GM12865 (cell line): ENCODE measurements at regions not wholly inside any gene's neighbourhood (a gene's known extent, or its start where the extent isn't known, plus 50 kb on each side); places are given as distances from the start of the nearest gene placed in this dataset.

Experiments used
- DNase-seq: peaks from one replicate; pipeline ENCODE4 v3.0.0; 2010; ENCODE audit warnings: low read depth
- H3K4me3 ChIP-seq: 2 replicates; pipeline ENCODE4 v1.5.1; 2011; ENCODE audit warnings: mild to moderate bottlenecking, low read depth, low read length, control low read depth
- TF ChIP-seq, protein P1 (sequence below): IDR thresholded peaks from 2 replicates; pipeline ENCODE4 v1.5.1; 2011; ENCODE audit warnings: low read length, control low read depth, low read depth, inconsistent platforms; ENCODE audit not compliant: insufficient read depth; ENCODE audit errors: missing control alignments

DNA sequence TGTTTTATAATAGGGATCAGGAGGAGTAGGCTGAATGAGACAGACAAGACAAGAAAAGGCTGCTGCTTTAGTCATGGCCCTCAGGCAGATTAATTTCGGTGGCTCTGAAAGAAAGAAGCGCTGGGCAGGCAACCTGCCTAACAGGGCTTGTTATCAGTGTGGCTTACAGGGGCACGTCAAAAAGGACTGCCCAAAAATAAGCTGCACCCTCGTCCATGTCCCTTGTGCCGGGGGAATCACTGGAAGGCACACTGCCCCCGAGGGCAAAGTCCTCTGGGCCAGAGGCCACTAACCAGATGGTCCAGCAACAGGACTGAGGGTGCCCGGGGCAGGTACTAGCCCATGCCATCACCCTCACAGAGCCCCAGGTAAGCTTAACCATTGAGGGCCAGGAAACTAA is 188.5 kb downstream of the IGSF11 start:
- H3K4me3 ChIP-seq, result no peak overlapping the region
- TF ChIP-seq, protein P1, sequence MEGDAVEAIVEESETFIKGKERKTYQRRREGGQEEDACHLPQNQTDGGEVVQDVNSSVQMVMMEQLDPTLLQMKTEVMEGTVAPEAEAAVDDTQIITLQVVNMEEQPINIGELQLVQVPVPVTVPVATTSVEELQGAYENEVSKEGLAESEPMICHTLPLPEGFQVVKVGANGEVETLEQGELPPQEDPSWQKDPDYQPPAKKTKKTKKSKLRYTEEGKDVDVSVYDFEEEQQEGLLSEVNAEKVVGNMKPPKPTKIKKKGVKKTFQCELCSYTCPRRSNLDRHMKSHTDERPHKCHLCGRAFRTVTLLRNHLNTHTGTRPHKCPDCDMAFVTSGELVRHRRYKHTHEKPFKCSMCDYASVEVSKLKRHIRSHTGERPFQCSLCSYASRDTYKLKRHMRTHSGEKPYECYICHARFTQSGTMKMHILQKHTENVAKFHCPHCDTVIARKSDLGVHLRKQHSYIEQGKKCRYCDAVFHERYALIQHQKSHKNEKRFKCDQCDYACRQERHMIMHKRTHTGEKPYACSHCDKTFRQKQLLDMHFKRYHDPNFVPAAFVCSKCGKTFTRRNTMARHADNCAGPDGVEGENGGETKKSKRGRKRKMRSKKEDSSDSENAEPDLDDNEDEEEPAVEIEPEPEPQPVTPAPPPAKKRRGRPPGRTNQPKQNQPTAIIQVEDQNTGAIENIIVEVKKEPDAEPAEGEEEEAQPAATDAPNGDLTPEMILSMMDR, result no peak
- DNase-seq, result no peak
